ENCODE measurements at regions not wholly inside any gene's neighbourhood (a gene's known extent, or its start where the extent isn't known, plus 50 kb on each side); places are given as distances from the start of the nearest gene placed in this dataset.

GRCh38 chr10:4736608-4737007 lies 89.4 kb upstream of the AKR1E2 start:
- no peak for TF ChIP-seq CTCF (IDR thresholded peaks at IDR 0.05; ENCODE audit: control insufficient read depth, insufficient read depth, low read depth, low read length, missing control alignments)
- H3K4me3 ChIP-seq (ENCODE audit: control insufficient read depth, low read depth, low read length), result no peak overlapping the region
- DNase-seq (ENCODE audit: low read depth), result no peak

DNA sequence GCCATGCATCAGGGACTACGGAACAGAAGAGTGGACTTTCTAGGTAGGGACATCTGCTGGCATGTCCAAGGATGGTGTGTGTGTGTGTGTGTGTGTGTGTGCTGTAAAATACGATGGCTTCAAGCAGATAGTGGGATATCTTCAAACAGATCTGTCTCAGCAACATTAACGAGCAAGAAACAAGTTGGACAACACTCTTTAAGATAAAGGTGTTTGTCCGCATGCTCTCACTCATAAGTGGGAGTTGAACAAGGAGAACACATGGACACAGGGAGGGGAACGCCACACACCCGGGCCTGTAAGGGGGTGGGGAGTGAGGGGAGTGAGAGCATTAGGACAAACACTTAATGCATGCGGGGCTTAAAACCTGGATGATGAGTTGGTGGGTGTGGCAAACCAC lies 89.8 kb upstream of the AKR1E2 start:
- TF ChIP-seq CTCF (IDR thresholded peaks at IDR 0.05; ENCODE audit: control insufficient read depth, insufficient read depth, low read depth, low read length, missing control alignments), result no peak
- no peak for DNase-seq (ENCODE audit: low read depth)
- no peak overlapping the region for H3K4me3 ChIP-seq (ENCODE audit: control insufficient read depth, low read depth, low read length)

DNA sequence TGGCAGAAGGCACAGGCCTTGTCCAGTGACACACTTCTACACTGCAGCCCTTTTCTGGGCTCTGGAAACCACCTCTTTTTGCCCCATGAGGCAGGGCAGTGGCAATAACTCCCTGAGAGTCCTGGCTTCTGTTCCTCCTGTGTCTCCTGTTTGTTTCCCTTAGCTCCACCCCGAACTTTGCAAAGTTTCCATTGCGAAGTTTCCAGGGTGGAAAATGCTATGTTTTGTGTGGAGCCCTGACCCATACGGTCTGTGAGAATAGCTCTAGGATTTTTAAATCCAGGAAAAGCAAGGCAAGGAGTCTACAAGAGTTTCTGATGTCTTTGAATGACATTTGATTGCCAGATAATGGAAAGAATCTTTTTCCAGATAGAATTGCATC lies 92.2 kb upstream of the AKR1E2 start:
- TF ChIP-seq CTCF (IDR thresholded peaks at IDR 0.05; ENCODE audit: control insufficient read depth, insufficient read depth, low read depth, low read length, missing control alignments), result no peak
- no peak for DNase-seq (ENCODE audit: low read depth)
- H3K4me3 ChIP-seq (ENCODE audit: control insufficient read depth, low read depth, low read length), result no peak overlapping the region

DNA sequence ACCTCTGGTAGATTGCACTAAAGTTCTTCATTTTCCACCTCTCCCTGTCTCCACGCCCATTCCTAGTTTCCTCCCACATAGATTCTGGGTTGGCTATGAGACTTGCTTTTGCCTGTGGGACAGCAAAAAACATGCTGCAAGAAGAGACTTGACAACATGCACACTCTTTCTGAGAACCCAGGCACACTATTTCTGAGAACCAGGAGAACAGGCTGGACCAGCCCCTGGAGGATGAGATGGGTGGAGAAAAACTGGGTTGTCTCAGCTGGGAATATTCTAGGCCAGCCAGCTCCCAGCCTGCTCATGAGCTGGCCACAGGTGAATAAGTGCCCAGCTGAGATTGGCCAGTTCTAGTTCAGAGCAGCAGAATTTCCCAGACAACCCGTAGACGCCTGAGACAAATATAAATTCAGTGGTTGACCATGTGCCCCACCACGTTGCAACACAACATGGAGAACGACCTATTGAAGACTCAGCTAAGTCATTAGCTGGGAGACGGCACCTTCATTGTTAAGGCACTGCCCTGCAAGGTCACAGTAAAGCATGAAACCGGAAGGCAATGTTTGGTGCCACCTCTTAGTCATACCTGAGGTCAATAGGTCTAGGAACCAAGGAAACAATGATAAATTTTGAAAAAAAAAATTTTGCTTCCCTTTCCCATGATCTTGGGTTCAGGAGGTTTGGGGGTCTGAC lies 92.7 kb upstream of the AKR1E2 start:
- no peak for TF ChIP-seq CTCF (IDR thresholded peaks at IDR 0.05; ENCODE audit: control insufficient read depth, insufficient read depth, low read depth, low read length, missing control alignments)
- H3K4me3 ChIP-seq (ENCODE audit: control insufficient read depth, low read depth, low read length), result no peak overlapping the region

DNA sequence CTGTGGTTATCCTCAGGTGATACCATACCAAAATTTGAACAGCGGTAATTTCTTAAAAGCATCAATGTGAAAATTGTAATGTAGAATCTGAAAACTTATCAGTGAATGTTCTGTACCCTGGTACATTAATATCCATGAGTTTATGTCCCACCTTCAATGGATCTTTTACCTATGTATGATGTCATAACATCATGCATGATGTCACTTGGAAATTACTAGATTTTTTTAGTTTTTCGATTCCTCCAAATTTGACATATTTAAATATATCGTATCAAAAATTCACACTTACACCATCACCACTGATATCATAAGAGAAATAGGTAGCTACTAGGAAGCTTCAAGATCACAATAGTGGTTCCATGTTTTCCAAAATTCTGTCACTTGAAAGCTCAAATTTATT lies 95.0 kb upstream of the AKR1E2 start:
- no peak for DNase-seq (ENCODE audit: low read depth)
- H3K4me3 ChIP-seq (ENCODE audit: control insufficient read depth, low read depth, low read length), result no peak overlapping the region
- TF ChIP-seq CTCF (IDR thresholded peaks at IDR 0.05; ENCODE audit: control insufficient read depth, insufficient read depth, low read depth, low read length, missing control alignments), result no peak

More for the DNA sequence above, 92.7 kb upstream of the AKR1E2 start:
- DNase-seq (ENCODE audit: low read depth), result no peak

DNA sequence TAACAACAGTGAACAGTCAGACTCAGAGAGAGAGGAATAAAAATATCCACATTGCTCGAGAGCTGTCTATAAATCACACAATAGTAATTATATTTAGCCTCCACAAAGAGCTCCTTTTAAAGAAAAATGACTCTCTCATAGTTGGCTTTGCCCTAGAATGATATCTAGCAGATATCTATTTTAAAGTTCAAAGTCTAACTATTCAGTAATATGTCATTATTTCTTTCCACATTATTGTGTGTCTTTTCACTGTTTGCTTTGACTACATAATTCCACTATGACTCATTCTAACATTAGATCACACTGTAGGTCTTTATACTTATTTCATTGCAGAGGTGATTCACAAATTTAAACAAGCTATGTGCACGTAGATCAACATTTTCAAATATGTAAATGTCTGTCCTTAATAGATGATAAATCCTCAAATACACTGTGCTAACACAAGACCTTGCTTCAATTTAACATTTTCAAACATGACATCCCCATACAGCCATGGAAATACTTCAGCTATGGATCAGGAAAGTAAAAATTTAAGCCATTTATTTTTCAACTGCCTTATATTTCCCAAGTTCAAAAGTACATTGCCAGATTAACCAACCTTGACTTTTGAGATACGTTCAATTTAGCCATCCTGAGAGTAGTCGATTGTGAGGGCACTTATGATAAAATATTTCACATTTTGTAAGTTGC lies 99.9 kb upstream of the AKR1E2 start:
- TF ChIP-seq CTCF (IDR thresholded peaks at IDR 0.05; ENCODE audit: control insufficient read depth, insufficient read depth, low read depth, low read length, missing control alignments), result no peak
- DNase-seq (ENCODE audit: low read depth), result peak; percentile 50
- no peak overlapping the region for H3K4me3 ChIP-seq (ENCODE audit: control insufficient read depth, low read depth, low read length)

All from AG09309 (cell line).